Ishikawa (cell line): ENCODE measurements at regions not wholly inside any gene's neighbourhood (a gene's known extent, or its start where the extent isn't known, plus 50 kb on each side); places are given as distances from the start of the nearest gene placed in this dataset.

Source experiments
- CEBPB ChIP-seq: IDR thresholded peaks from 2 replicates; pipeline ENCODE4 v1.6.1; 2012
- CREB1 ChIP-seq: IDR thresholded peaks from 2 replicates; pipeline ENCODE4 v1.6.1; 2012; ENCODE audit warnings: low read depth
- EGR1 ChIP-seq: IDR thresholded peaks from 2 replicates; pipeline ENCODE4 v1.6.1; 2012
- EP300 ChIP-seq: IDR thresholded peaks from 2 replicates; pipeline ENCODE4 v1.6.1; 2012; ENCODE audit warnings: borderline replicate concordance
- FOXM1 ChIP-seq: IDR thresholded peaks from 2 replicates; pipeline ENCODE4 v1.6.1; 2012; ENCODE audit warnings: low read depth, borderline replicate concordance
- NFIC ChIP-seq: IDR thresholded peaks from 2 replicates; pipeline ENCODE4 v1.6.1; 2012
- RAD21 ChIP-seq: IDR thresholded peaks from 2 replicates; pipeline ENCODE4 v1.6.1; 2012; ENCODE audit warnings: low read depth
- TAF1 ChIP-seq: IDR thresholded peaks from 2 replicates; pipeline ENCODE4 v1.6.1; 2012; ENCODE audit warnings: low read depth, mild to moderate bottlenecking
- TCF12 ChIP-seq: IDR thresholded peaks from 2 replicates; pipeline ENCODE4 v1.6.1; 2012; ENCODE audit warnings: low read depth
- TEAD4 ChIP-seq: IDR thresholded peaks from 2 replicates; pipeline ENCODE4 v1.6.1; 2012
- YY1 ChIP-seq: IDR thresholded peaks from 2 replicates; pipeline ENCODE4 v1.6.1; 2012; ENCODE audit warnings: low read depth
- ZBTB7A ChIP-seq: IDR thresholded peaks from 2 replicates; pipeline ENCODE4 v1.6.1; 2012; ENCODE audit warnings: low read depth
- TF ChIP-seq, protein P1 (sequence below): IDR thresholded peaks from 2 replicates; pipeline ENCODE4 v1.6.1; 2012
- TF ChIP-seq, protein P2 (sequence below): IDR thresholded peaks from 2 replicates; pipeline ENCODE4 v1.6.1; 2012; ENCODE audit warnings: low read depth, mild to moderate bottlenecking
- TF ChIP-seq, protein P3 (sequence below): IDR thresholded peaks from 2 replicates; pipeline ENCODE4 v1.6.1; 2012

DNA sequence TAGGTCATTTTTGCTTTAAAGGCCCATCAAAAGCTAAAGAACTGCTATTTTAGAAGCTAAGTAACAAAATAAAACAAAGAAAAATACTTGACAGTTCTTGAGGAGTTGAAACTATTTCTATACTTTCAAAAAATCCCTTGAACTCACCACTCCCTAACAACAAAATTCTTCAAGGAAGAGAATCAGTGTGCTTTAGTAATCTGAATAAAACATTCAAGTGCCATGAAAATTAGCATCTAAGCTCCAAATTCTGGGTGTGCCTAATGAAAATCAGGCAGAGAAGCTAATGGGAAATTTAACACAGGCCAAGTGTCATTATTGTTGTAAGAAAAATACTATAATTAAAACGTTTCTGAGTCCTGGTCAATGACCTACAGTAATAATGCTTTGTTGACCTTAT, 456.3 kb downstream of the ZEB2 start:
- TF ChIP-seq YY1 (no peak), NFIC (no peak), FOXM1 (no peak), TAF1 (no peak), RAD21 (no peak), ZBTB7A (no peak), TEAD4 (no peak), CEBPB (no peak), EP300 (no peak), CREB1 (no peak), EGR1 (no peak), TCF12 (no peak)
- TF ChIP-seq, protein P1, sequence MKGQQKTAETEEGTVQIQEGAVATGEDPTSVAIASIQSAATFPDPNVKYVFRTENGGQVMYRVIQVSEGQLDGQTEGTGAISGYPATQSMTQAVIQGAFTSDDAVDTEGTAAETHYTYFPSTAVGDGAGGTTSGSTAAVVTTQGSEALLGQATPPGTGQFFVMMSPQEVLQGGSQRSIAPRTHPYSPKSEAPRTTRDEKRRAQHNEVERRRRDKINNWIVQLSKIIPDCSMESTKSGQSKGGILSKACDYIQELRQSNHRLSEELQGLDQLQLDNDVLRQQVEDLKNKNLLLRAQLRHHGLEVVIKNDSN = no peak
- TF ChIP-seq, protein P2, sequence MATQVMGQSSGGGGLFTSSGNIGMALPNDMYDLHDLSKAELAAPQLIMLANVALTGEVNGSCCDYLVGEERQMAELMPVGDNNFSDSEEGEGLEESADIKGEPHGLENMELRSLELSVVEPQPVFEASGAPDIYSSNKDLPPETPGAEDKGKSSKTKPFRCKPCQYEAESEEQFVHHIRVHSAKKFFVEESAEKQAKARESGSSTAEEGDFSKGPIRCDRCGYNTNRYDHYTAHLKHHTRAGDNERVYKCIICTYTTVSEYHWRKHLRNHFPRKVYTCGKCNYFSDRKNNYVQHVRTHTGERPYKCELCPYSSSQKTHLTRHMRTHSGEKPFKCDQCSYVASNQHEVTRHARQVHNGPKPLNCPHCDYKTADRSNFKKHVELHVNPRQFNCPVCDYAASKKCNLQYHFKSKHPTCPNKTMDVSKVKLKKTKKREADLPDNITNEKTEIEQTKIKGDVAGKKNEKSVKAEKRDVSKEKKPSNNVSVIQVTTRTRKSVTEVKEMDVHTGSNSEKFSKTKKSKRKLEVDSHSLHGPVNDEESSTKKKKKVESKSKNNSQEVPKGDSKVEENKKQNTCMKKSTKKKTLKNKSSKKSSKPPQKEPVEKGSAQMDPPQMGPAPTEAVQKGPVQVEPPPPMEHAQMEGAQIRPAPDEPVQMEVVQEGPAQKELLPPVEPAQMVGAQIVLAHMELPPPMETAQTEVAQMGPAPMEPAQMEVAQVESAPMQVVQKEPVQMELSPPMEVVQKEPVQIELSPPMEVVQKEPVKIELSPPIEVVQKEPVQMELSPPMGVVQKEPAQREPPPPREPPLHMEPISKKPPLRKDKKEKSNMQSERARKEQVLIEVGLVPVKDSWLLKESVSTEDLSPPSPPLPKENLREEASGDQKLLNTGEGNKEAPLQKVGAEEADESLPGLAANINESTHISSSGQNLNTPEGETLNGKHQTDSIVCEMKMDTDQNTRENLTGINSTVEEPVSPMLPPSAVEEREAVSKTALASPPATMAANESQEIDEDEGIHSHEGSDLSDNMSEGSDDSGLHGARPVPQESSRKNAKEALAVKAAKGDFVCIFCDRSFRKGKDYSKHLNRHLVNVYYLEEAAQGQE = no peak
- TF ChIP-seq, protein P3, sequence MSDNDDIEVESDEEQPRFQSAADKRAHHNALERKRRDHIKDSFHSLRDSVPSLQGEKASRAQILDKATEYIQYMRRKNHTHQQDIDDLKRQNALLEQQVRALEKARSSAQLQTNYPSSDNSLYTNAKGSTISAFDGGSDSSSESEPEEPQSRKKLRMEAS = no peak

DNA sequence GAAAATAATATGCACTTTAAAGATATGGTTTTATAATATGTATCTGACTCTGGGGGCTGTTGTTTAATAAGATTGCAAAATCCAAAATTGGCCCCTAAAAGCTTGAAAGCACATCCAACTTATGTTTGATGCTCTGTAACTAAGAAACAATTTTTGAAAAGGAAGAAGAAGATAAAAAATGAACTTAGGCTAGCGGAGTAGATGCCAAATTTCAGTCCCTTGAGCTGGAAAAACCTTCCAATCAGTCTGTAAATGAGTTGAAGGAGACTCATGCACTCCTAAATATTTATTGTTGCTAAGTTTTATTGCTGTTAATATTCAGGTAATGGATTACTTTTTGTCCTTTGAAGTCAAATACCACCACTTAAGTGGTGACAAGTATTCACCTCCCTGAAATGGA, 465.0 kb downstream of the ZEB2 start:
- TF ChIP-seq NFIC (no peak), RAD21 (no peak), TEAD4 (no peak), TCF12 (no peak), YY1 (no peak), ZBTB7A (no peak), EGR1 (no peak), CREB1 (no peak), EP300 (no peak), FOXM1 (no peak), TAF1 (no peak), CEBPB (no peak)
- TF ChIP-seq, protein P2 = no peak
- TF ChIP-seq, protein P1 = no peak
- TF ChIP-seq, protein P3 = no peak

DNA sequence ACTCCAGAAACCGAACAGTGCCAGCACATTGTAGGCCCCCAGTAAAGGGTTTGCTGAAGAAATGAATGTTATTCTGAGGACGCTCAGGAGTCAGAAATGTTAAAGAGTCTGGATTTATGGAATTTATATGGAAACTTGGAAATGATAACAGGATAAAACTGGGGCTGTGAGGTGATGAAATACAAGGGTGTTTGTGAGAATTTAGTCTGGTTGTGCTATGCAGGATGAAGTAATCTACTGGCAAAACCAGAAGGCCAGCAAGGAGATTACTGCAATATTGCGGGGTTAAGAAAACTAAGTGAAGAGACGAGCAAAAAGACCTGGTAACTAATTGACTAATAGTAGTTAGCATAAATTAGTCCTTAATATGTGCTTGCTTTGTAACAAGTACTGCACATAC, 467.8 kb downstream of the ZEB2 start:
- TF ChIP-seq NFIC (no peak), RAD21 (no peak), EP300 (no peak), CREB1 (no peak), FOXM1 (no peak), TEAD4 (no peak), TCF12 (no peak), EGR1 (no peak), ZBTB7A (no peak), TAF1 (no peak), CEBPB (no peak), YY1 (no peak)
- TF ChIP-seq, protein P1 = no peak
- TF ChIP-seq, protein P2 = no peak
- TF ChIP-seq, protein P3 = no peak

DNA sequence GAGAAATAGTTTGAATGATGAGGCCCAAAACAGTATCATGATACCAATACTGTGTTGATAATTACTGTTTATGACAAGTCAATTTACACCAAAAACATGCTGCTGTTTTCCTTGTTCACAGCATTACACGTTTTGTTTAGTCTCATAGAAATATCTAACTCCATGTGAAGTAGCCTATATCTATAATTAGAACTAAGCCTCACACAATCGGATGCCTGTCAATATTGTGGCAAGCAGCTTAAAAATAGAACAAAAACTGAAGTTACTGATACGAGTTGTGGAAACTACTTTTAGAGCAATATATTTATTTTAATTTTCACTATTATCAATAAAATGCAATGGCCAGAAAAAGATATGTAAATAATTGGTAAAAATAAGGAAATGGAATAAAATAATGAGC, 470.8 kb downstream of the ZEB2 start:
- no peak for TF ChIP-seq EGR1
- TF ChIP-seq EP300 = no peak
